GM21717 (cell line): ENCODE measurements at regions not wholly inside any gene's neighbourhood (a gene's known extent, or its start where the extent isn't known, plus 50 kb on each side); places are given as distances from the start of the nearest gene placed in this dataset.

Source experiments
- ATAC-seq: cut with Tn5 transposase; IDR thresholded peaks from one replicate; pipeline ENCODE4 v1.9.1; 2021; ENCODE audit warnings: mild to moderate bottlenecking, moderate library complexity; ENCODE audit not compliant: unreplicated experiment

GRCh38 chr2:2855297-2855696 is 522.3 kb downstream of the EIPR1 start:
- ATAC-seq: no peak

DNA sequence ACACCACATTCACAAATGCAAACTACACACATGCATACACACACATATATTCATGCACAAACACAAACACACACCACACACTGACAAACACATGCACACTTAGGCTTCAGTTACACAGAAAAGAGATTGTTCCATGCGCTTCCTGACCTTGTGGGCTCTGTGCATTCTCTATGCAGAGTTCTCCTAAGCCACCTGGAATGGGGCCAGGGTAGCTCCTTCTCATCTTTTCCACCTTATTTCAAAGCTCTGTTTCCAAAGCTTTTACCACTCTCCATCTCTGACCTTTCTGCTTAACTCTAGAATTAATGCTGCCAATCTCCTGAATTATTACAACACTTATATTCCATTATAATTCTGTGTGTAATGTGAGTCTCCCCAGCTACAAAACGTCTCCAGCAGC is 522.3 kb upstream of the MYT1L start:
- ATAC-seq: no peak

DNA sequence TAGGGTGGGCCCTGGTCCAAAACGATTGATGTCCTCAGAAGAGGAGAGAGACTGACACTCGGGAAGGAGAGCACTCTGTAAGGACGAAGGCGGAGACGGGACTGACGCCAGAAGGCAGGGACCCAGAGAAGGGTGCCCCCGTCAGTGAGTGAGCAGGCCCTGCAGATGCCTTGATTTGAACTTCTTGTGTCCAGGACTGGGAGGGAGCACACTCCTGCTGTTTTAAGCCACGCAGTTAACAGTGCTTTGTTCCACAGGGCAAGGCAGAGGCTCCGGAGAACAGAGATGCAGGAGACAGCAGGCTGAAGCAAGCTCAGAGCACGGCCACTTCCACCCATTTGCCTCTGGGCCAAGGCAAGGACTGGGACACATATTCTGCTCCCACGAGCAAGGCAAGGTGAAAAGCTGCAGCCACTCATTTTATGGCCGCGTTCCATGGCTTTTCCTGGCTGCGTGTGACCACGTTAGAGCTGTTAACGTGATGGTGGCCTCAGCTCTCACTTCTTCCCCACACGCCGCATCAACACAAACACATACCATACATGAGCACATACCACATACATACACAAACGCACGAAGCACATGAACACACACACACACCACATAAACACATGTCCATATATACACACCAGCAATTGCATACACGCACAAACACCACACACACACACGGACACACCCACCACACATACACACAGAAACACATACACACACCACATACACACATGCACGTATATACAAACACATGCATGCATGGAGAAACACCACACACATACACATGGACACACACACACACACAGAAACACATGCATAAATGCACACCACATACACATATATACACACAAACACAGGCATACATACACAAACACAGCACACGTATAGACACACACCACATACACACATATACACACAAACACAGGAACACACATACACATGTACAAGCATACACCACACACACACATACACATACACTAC is 521.0 kb upstream of the MYT1L start:
- ATAC-seq: no peak

- no peak for ATAC-seq
These were observed 520.2 kb upstream of the MYT1L start for GRCh38 chr2:2851316-2851715.

DNA sequence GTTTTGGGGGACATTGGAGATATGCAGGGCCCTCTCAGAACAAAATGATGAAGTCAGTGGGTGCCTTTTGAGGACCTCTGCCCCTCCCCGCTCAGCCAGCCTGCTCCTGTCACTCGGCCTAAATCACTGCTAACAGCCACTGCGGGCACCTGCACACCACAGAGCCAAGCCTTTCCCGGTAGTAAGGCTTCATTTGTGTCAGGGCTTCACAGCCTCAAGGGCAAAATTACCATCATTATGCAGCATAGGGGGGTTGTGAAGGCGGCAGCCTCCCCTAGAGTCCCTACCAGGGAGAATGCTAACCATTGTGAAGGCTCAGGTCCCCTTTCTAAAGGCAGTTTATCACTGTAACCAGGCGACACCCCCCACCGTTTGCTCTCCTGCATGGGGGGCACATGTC is 519.8 kb upstream of the MYT1L start:
- ATAC-seq: no peak

- no peak for ATAC-seq
These were observed 519.2 kb upstream of the MYT1L start for GRCh38 chr2:2850218-2850755.

- ATAC-seq: no peak
These were observed 518.6 kb upstream of the MYT1L start for GRCh38 chr2:2849464-2850217.

- no peak for ATAC-seq
These were observed 517.7 kb upstream of the MYT1L start for GRCh38 chr2:2848621-2849333.

- no peak for ATAC-seq
These were observed 517.1 kb upstream of the MYT1L start for GRCh38 chr2:2848198-2848597.

DNA sequence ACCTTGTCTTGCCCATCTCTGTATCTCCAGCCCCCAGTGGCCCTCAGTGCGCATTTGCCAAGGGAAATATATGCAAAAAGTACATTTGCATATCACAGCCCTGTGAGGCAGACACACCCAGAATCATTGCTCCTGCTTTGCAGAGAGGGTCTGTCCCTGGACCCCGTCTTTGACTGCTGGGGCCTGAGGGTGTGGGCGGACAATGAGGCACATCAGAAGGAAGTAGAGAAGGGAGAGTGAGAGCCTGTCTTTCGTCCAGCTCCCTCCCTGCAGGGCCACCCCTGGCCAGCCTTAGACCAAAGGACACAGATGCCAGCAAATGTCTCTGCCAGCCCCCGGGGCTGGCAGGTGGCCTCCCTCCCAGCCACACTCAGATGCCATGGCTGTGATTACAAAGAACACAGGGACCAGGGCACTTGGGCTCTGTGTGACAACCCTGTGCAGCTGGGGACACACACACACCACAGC is 516.2 kb upstream of the MYT1L start:
- ATAC-seq: no peak

DNA sequence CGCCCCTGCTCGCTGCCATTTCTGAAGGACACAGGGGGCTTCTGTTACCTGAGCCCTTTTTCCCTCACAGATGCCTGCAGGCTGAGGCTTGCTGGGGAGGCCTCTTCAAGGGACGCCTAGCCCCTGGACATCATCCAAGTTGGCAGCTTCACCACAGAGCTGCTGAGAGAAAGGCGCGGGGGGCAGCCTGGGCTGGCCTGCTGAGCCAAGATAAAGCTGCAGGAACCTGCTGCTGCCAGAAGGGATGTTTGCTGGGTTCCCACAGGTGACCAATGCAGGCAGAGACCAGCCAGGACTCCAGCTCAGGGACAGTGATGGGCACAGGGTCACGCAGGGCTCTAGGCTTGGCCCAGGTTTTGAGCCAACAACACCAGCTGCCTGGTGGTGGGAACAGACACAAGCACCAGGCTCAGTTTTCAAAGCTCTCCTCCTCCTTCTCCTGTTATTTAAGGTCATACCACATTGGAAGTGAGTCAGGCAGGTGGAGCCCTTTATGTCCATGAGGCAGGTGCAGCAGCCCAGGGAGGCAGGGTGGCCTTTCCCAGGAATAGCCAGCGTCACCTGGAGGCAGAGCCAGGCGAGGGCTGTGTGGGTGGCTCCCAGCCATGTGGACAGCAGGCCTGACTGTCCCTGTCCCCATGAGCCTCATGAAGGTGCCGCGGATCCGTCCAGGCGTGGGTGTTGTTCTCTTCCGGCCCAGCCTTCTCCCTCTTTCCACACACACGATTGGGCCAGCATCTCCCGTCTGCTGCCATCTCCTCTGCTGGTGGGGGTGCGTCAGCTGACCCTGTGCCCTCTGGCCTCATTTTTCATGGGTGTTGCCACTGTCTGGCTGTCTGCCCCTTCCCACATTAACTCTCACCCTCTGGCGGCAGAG is 515.5 kb upstream of the MYT1L start:
- no peak for ATAC-seq

- ATAC-seq: no peak
These were observed 514.8 kb upstream of the MYT1L start for GRCh38 chr2:2845806-2846315.

GRCh38 chr2:2845267-2845666 is 514.2 kb upstream of the MYT1L start:
- no peak for ATAC-seq

GRCh38 chr2:2843969-2844548 is 513.0 kb upstream of the MYT1L start:
- ATAC-seq: no peak

DNA sequence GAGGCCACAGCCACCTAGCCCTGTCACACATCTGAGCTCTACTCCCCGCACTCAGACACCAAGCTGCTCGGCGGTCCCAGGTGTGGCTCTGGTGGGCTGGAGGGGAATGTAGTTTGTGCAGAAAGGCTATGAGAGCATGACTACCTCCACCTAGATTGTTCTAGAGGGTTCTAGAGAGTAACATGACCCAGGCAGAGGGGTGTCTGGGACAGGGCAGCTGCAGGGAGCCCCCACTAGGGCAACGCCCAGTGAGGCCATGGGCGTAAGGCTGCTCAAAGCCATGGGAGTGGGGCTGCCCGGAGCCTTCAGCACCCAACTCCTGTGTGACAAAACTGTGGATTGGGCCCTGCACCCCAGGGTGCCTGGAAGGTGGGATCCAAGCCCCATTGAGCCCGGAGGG is 511.4 kb upstream of the MYT1L start:
- ATAC-seq: no peak

DNA sequence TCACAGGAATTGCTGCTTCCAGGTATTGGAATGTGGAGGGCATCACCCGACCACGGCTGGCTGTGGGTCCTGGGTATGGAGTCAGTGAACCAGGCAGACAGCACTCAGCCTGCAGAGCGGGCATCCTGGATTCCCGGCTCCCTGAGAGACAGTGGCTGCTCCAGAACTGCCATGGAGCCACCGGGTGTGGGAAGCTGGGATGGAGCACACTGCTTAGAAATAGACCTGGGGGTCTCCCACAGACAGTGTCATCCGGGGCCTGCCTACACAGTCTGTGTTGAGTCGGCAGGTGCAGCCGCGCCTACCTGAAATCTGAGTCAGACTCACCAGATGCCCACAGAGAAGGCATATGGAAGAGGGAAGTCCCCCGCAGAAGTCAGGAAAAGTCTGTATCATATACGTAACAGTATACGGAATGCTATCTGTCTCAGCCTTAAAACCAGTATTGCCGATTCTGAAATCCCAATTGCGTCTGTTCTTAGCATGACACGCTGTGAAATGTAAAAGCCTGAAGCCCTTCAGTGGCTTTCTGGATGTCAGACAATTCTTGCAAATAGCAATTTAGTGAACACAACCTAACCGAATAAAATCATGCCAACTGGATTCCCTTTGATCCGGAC is 509.7 kb upstream of the MYT1L start:
- no peak for ATAC-seq

DNA sequence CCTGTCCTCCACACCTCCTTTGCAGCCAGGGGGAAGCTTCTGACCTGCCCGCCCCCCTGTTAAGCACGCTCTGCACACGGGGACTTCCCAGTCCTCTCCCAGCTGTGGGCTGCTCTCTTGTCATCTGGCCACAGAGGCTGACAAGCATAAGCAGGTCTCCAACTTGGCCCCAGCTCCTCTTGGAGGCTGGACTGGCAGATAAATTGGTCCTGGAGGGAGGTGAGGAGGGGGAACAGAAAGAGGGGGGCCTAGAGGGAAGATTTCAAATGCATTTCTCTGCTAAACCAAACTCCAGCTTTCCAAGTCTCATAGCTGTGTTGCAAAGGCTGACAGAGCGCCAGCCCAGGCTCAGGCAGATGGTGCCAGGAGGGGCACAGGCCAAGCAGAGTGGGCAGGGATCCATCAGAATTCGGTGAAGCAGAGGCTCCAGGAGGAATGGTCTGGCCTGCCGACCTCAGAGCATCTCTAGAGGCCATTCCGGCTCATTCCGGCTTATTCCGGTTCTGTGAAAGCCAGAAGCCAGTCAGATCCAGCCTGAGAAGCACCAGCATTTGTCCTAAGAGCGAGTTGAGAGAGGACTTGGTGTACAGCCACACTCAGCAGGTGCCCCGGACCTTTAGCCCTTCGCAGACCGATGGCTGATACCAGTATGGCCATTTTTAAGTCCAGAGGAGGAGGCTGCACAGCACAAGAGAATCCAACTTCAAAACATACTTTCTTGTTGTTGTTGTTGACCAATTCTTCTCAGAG is 508.9 kb upstream of the MYT1L start:
- no peak for ATAC-seq

DNA sequence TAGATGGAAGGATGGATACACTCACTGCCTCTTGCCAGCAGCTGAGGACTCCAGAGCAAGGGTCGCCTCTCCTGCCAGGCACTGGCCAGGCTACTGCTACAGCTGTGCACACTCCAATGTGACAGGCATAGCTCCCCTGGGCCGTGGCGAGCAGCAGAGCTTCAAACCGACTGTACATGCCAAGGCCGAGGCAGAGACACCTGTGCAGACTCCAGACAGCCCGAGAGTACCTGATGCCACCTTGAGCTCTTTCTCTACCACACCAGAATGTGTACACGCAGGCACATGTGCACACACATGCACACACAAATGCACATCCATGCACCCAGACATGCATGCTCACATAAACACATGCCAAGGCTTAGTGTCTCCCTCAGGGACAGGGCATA is 508.3 kb upstream of the MYT1L start:
- ATAC-seq: no peak

DNA sequence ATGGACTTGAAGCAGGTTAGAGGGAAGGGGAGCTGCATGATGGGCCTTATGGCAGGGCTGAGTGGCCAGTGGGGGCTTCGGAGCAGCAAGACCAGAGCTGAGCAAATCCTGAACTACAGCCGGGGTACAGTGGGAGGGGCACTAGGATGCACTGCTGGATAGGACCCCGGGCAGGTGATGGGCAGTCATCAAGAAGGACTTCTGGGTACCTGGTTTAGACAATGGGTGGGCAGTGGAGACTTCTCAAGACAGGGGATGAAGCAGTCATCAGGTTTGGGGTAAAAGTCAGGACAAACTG is 507.4 kb upstream of the MYT1L start:
- no peak for ATAC-seq
